HEK293 (cell line): ENCODE measurements at regions not wholly inside any gene's neighbourhood (a gene's known extent, or its start where the extent isn't known, plus 50 kb on each side); places are given as distances from the start of the nearest gene placed in this dataset.

Experiments used
- CTCF ChIA-PET: fragments of 350-600 bp; formaldehyde crosslinking; extraction: SDS; loops from one replicate; lab custom pipeline; 2021; ENCODE audit warnings: antibody characterized with exemption; lab: Yijun Ruan, JAX
- POLR2A ChIA-PET: fragments of 300-600 bp; formaldehyde crosslinking; extraction: SDS; loops from one replicate; lab custom pipeline; 2020; ENCODE audit warnings: antibody characterized with exemption, inconsistent platforms; lab: Yijun Ruan, JAX
- H3K27ac ChIP-seq: fragments of 200-500 bp; sonication (Bioruptor generic); 2 replicates; pipeline ENCODE4 v1.5.1; 2014; ENCODE audit warnings: low read depth, low read length, control low read depth, inconsistent platforms; ENCODE audit errors: extremely low read depth
- H3K36me3 ChIP-seq, 2 experiments: fragments of 200-500 bp in 1 of 2; sonication (Bioruptor generic) in 1 of 2; 1 replicate in 1 of 2; 2 replicates in 1 of 2; pipeline ENCODE4 v1.5.1; 2014 to 2017; ENCODE audit warnings: inconsistent platforms in 2 of 2, low read length in 2 of 2; ENCODE audit not compliant: control insufficient read depth in 2 of 2, insufficient read depth in 1 of 2
- H3K4me1 ChIP-seq: fragments of 200-500 bp; sonication (Bioruptor generic); 2 replicates; pipeline ENCODE4 v1.5.1; 2014; ENCODE audit warnings: mild to moderate bottlenecking, low read length, inconsistent platforms; ENCODE audit not compliant: control insufficient read depth, insufficient read depth
- H3K4me3 ChIP-seq: 2 replicates; pipeline ENCODE4 v1.5.1; 2011; ENCODE audit warnings: low read depth, mild to moderate bottlenecking, control low read depth, low read length, moderate library complexity
- H3K9me3 ChIP-seq: fragments of 200-500 bp; sonication (Bioruptor generic); 2 replicates; pipeline ENCODE4 v1.5.1; 2014; ENCODE audit warnings: low read depth, low read length, inconsistent platforms; ENCODE audit not compliant: control insufficient read depth, insufficient read depth
- GLIS1 ChIP-seq: fragments of 450-650 bp; formaldehyde crosslinking; IDR thresholded peaks from 2 replicates; pipeline ENCODE4 v1.5.1; 2016; ENCODE audit warnings: missing biosample characterization, missing genetic modification characterization
- IKZF3 ChIP-seq: fragments of 450-650 bp; IDR thresholded peaks from 2 replicates; pipeline ENCODE4 v1.5.0; 2018; ENCODE audit warnings: missing biosample characterization, mild to moderate bottlenecking, missing genetic modification characterization, moderate library complexity
- ZNF221 ChIP-seq: fragments of 450-650 bp; formaldehyde crosslinking; IDR thresholded peaks from 2 replicates; pipeline ENCODE4 v1.5.1; 2017; ENCODE audit warnings: missing biosample characterization, missing genetic modification characterization, borderline replicate concordance
- ZNF274 ChIP-seq, 2 experiments: fragments of 200-500 bp in 1 of 2; fragments of 450-650 bp in 1 of 2; sonication (Bioruptor generic) in 1 of 2; formaldehyde crosslinking in 1 of 2; IDR thresholded peaks; 2 replicates each; pipeline versions ENCODE4 v1.5.1 to v1.6.1; 2014 to 2016; ENCODE audit warnings: borderline replicate concordance in 1 of 2, inconsistent platforms in 1 of 2, low read length in 1 of 2, missing biosample characterization in 1 of 2, missing genetic modification characterization in 1 of 2
- ZNF37A ChIP-seq: fragments of 450-650 bp; IDR thresholded peaks from 2 replicates; pipeline ENCODE4 v1.5.1; 2018; ENCODE audit warnings: missing biosample characterization, missing genetic modification characterization
- ZNF549 ChIP-seq: fragments of 450-650 bp; IDR thresholded peaks from 2 replicates; pipeline ENCODE4 v1.5.1; 2018; ENCODE audit warnings: missing biosample characterization, missing genetic modification characterization, mild to moderate bottlenecking, inconsistent platforms, moderate library complexity
- ZNF558 ChIP-seq: fragments of 450-650 bp; formaldehyde crosslinking; IDR thresholded peaks from 2 replicates; pipeline ENCODE4 v1.5.1; 2016; ENCODE audit warnings: missing biosample characterization, missing genetic modification characterization
- ZNF561 ChIP-seq: fragments of 450-650 bp; IDR thresholded peaks from 2 replicates; pipeline ENCODE4 v1.5.1; 2018; ENCODE audit warnings: missing biosample characterization, missing genetic modification characterization, borderline replicate concordance
- ZNF701 ChIP-seq: fragments of 450-650 bp; formaldehyde crosslinking; IDR thresholded peaks from 2 replicates; pipeline ENCODE4 v1.5.1; 2016; ENCODE audit warnings: missing biosample characterization, missing genetic modification characterization
- ZNF777 ChIP-seq: fragments of 450-650 bp; formaldehyde crosslinking; IDR thresholded peaks from 2 replicates; pipeline ENCODE4 v1.5.1; 2017; ENCODE audit warnings: missing biosample characterization, missing genetic modification characterization, borderline replicate concordance
- ZSCAN30 ChIP-seq: fragments of 450-650 bp; IDR thresholded peaks from 2 replicates; pipeline ENCODE4 v1.5.1; 2018; ENCODE audit warnings: missing biosample characterization, mild to moderate bottlenecking, missing genetic modification characterization, moderate library complexity
- TF ChIP-seq, protein P1 (sequence below): fragments of 450-650 bp; formaldehyde crosslinking; IDR thresholded peaks from 2 replicates; pipeline ENCODE4 v1.5.1; 2016; ENCODE audit warnings: missing biosample characterization, missing genetic modification characterization
- TF ChIP-seq, protein P2 (sequence below): fragments of 450-650 bp; formaldehyde crosslinking; IDR thresholded peaks from 2 replicates; pipeline ENCODE4 v1.5.1; 2016; ENCODE audit warnings: missing biosample characterization, missing genetic modification characterization
- TF ChIP-seq, protein P3 (sequence below): fragments of 450-650 bp; IDR thresholded peaks from 2 replicates; pipeline ENCODE4 v1.5.1; 2018; ENCODE audit warnings: missing biosample characterization, missing genetic modification characterization
- TF ChIP-seq, protein P4 (sequence below): fragments of 450-650 bp; formaldehyde crosslinking; IDR thresholded peaks from 2 replicates; pipeline ENCODE4 v1.5.1; 2017; ENCODE audit warnings: missing biosample characterization, mild to moderate bottlenecking, missing genetic modification characterization, moderate library complexity

DNA sequence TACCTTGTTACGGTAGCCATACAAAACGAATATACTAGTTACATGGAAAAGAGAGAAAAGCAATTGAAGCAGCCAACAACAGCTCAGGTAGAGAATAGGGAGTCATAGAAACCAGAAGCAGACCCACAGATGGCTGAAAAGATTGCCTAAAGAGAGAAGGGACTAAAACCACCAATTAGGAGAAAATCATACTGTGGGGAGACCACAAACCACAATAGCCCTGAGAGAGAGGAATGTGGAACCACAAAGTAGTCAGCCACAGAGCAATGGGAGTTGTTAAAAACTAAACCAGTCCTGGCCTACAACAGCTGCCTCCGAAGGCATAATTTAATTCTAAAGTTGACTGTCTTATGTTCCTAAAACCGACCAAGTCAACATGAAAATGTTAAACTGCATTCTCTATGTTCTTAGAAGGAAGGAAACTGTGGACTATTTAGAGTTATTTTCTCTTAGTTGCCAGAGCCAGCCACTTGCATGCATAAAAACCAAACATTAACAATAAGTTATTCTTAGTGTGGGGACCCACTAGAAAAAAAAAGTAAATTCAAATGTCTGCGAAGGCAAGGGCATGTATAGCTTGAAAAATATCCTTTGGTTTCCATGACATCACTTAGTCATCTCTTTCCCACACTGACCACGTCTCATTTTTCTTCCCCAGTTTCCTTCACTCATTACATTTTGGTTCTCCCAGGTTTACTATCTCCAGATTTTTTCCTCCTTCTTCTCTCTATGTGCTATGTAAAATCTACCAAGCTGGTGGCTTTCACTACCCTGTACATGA, 398.1 kb downstream of the NOVA1 start (continued):
- TF ChIP-seq, protein P1, sequence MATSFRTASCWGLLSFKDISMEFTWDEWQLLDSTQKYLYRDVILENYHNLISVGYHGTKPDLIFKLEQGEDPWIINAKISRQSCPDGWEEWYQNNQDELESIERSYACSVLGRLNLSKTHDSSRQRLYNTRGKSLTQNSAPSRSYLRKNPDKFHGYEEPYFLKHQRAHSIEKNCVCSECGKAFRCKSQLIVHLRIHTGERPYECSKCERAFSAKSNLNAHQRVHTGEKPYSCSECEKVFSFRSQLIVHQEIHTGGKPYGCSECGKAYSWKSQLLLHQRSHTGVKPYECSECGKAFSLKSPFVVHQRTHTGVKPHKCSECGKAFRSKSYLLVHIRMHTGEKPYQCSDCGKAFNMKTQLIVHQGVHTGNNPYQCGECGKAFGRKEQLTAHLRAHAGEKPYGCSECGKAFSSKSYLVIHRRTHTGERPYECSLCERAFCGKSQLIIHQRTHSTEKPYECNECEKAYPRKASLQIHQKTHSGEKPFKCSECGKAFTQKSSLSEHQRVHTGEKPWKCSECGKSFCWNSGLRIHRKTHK (tag by site-specific recombination), result no peak
- TF ChIP-seq ZNF274 (IDR thresholded peaks at IDR 0.05; ENCODE audit: low read length) (no peak), ZNF274 (tag by site-specific recombination; IDR thresholded peaks at IDR 0.05; ENCODE audit: borderline replicate concordance) (no peak)
- TF ChIP-seq, protein P2, sequence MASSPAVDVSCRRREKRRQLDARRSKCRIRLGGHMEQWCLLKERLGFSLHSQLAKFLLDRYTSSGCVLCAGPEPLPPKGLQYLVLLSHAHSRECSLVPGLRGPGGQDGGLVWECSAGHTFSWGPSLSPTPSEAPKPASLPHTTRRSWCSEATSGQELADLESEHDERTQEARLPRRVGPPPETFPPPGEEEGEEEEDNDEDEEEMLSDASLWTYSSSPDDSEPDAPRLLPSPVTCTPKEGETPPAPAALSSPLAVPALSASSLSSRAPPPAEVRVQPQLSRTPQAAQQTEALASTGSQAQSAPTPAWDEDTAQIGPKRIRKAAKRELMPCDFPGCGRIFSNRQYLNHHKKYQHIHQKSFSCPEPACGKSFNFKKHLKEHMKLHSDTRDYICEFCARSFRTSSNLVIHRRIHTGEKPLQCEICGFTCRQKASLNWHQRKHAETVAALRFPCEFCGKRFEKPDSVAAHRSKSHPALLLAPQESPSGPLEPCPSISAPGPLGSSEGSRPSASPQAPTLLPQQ, result no peak
- TF ChIP-seq, all 188 proteins: peak for 0

DNA sequence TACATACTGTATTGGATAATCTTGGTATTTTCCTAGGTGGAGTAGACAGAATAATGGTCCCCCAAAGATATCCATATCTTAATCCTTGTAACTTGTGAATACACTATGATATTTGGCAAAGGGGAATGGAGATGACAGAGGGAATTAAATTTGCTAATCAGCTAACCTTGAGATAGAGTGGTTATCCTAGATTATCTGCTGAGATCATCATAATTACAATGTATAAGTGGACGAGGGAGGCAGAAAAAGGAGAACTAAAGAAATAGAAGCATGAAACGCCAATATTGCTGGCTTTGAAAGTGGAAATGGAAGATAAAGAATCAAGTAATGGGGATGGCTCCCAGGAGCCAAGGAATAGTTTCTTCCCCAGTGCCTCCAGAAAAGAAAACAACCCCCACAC, 398.7 kb downstream of the NOVA1 start:
- ChIA-PET POLR2A (no interaction called here), CTCF (no interaction called here)
- Histone ChIP-seq H3K27ac (no peak overlapping the region), H3K36me3 (no peaks in the 10 kb centered on the region), H3K4me3 (no peak overlapping the region), H3K4me1 (no peaks in the 10 kb centered on the region), H3K9me3 (no peaks in the 10 kb centered on the region)
- TF ChIP-seq ZNF221 (tag by site-specific recombination), result no peak
- TF ChIP-seq ZSCAN30 (tag by site-specific recombination), result no peak
- TF ChIP-seq GLIS1, result no peak

DNA sequence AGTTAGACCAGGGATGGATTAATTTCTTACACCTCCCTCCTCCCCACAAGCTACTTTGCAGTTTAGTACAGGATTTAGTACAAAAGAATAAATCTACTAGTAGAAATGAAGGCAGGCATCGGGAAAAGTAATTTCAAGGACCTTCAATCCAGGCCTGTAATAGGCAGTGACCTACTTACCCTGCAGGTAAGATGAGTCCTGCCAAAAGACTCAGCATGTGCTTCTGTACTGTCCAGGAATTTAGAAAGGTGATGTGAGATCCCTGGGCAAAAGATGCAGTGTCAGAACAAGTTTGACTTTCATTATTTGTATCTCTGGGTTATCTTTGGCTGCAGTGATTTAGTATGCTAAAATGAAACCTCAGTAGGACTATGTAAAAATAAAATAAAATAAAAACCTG, 403.0 kb downstream of the NOVA1 start:
- CTCF ChIA-PET, result no interaction called here
- no peak overlapping the region for H3K4me3 ChIP-seq
- no peaks in the 10 kb centered on the region for H3K4me1 ChIP-seq
- POLR2A ChIA-PET, result no interaction called here
- H3K36me3 ChIP-seq, result no peaks in the 10 kb centered on the region
- no peak for TF ChIP-seq ZNF549 (tag by site-specific recombination)
- TF ChIP-seq ZNF561 (tag by site-specific recombination), result no peak
- TF ChIP-seq IKZF3 (tag by site-specific recombination), result no peak
- TF ChIP-seq, protein P3, sequence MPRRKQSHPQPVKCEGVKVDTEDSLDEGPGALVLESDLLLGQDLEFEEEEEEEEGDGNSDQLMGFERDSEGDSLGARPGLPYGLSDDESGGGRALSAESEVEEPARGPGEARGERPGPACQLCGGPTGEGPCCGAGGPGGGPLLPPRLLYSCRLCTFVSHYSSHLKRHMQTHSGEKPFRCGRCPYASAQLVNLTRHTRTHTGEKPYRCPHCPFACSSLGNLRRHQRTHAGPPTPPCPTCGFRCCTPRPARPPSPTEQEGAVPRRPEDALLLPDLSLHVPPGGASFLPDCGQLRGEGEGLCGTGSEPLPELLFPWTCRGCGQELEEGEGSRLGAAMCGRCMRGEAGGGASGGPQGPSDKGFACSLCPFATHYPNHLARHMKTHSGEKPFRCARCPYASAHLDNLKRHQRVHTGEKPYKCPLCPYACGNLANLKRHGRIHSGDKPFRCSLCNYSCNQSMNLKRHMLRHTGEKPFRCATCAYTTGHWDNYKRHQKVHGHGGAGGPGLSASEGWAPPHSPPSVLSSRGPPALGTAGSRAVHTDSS (tag by site-specific recombination), result no peak
- TF ChIP-seq ZNF777 (tag by site-specific recombination), result no peak
- TF ChIP-seq ZNF701 (tag by site-specific recombination), result no peak
- no peak for TF ChIP-seq ZNF37A (tag by site-specific recombination)
- TF ChIP-seq, protein P4, sequence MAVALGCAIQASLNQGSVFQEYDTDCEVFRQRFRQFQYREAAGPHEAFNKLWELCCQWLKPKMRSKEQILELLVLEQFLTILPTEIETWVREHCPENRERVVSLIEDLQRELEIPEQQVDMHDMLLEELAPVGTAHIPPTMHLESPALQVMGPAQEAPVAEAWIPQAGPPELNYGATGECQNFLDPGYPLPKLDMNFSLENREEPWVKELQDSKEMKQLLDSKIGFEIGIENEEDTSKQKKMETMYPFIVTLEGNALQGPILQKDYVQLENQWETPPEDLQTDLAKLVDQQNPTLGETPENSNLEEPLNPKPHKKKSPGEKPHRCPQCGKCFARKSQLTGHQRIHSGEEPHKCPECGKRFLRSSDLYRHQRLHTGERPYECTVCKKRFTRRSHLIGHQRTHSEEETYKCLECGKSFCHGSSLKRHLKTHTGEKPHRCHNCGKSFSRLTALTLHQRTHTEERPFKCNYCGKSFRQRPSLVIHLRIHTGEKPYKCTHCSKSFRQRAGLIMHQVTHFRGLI (tag by site-specific recombination), result no peak
- no peak for TF ChIP-seq ZNF558 (tag by site-specific recombination)
- no peak overlapping the region for H3K27ac ChIP-seq
- no peaks in the 10 kb centered on the region for H3K9me3 ChIP-seq
